ENCODE measurements at regions not wholly inside any gene's neighbourhood (a gene's known extent, or its start where the extent isn't known, plus 50 kb on each side); places are given as distances from the start of the nearest gene placed in this dataset.

- no peak for DNase-seq (ENCODE audit: low spot score)
Measured at GRCh38 chr13:40191186-40191980, 475.1 kb downstream of the FOXO1 start.

- DNase-seq (ENCODE audit: low spot score) = no peak
Measured at GRCh38 chr13:40192452-40192851, 474.0 kb downstream of the FOXO1 start.

- DNase-seq (ENCODE audit: low spot score) = no peak
Measured at GRCh38 chr13:40192858-40193257, 473.6 kb downstream of the FOXO1 start.

- no peak for DNase-seq (ENCODE audit: low spot score)
Measured at GRCh38 chr13:40193286-40194223, 472.9 kb downstream of the FOXO1 start.

- no peak for DNase-seq (ENCODE audit: low spot score)
Measured at GRCh38 chr13:40194224-40194806, 472.1 kb downstream of the FOXO1 start.

- no peak for DNase-seq (ENCODE audit: low spot score)
Measured at GRCh38 chr13:40197049-40197448, 469.4 kb downstream of the FOXO1 start.

GRCh38 chr13:40197936-40198595 is 468.4 kb downstream of the FOXO1 start:
- no peak for DNase-seq (ENCODE audit: low spot score)

GRCh38 chr13:40200273-40200978 is 466.0 kb downstream of the FOXO1 start:
- DNase-seq (ENCODE audit: low spot score) = no peak

- no peak for DNase-seq (ENCODE audit: low spot score)
Measured at GRCh38 chr13:40204246-40204645, 462.2 kb downstream of the FOXO1 start.

- no peak for DNase-seq (ENCODE audit: low spot score)
Measured at GRCh38 chr13:40205771-40206240, 460.6 kb downstream of the FOXO1 start.

- no peak for DNase-seq (ENCODE audit: low spot score)
Measured at GRCh38 chr13:40206241-40207000, 460.0 kb downstream of the FOXO1 start.

- no peak for DNase-seq (ENCODE audit: low spot score)
Measured at GRCh38 chr13:40207001-40207478, 459.4 kb downstream of the FOXO1 start.

GRCh38 chr13:40208517-40208916 is 457.9 kb downstream of the FOXO1 start:
- DNase-seq (ENCODE audit: low spot score) = no peak

- DNase-seq (ENCODE audit: low spot score) = no peak
Measured at GRCh38 chr13:40210865-40211585, 455.4 kb downstream of the FOXO1 start.

GRCh38 chr13:40211586-40211968 is 454.9 kb downstream of the FOXO1 start:
- no peak for DNase-seq (ENCODE audit: low spot score)

GRCh38 chr13:40213779-40214178 is 452.7 kb downstream of the FOXO1 start:
- no peak for DNase-seq (ENCODE audit: low spot score)

- DNase-seq (ENCODE audit: low spot score) = no peak
Measured at GRCh38 chr13:40215311-40215710, 451.1 kb downstream of the FOXO1 start.

- no peak for DNase-seq (ENCODE audit: low spot score)
Measured at GRCh38 chr13:40215747-40216146, 450.7 kb downstream of the FOXO1 start.

GRCh38 chr13:40217675-40218074 is 448.8 kb downstream of the FOXO1 start:
- no peak for DNase-seq (ENCODE audit: low spot score)
